CD14-positive monocyte (primary cell): ENCODE measurements at regions not wholly inside any gene's neighbourhood (a gene's known extent, or its start where the extent isn't known, plus 50 kb on each side); places are given as distances from the start of the nearest gene placed in this dataset.

ENCODE experiments used
- DNase-seq, 3 donors: peaks; one replicate each; pipeline ENCODE4 v3.0.0-alpha.2; 2011 to 2022
- H2AFZ ChIP-seq: 2 replicates; pipeline ENCODE4 v1.6.0; 2012; ENCODE audit warnings: mild to moderate bottlenecking, low read depth, low read length, inconsistent platforms; ENCODE audit not compliant: insufficient read depth, poor library complexity, severe bottlenecking
- H3K27ac ChIP-seq, 2 donors: 1 replicate in 1 of 2; 2 replicates in 1 of 2; pipeline ENCODE4 v1.5.1; 2012 to 2013; ENCODE audit warnings: low read length in 2 of 2, control low read depth in 1 of 2, inconsistent platforms in 1 of 2, low read depth in 1 of 2, mild to moderate bottlenecking in 1 of 2
- H3K27me3 ChIP-seq, 2 donors: one replicate each; pipeline versions ENCODE4 v1.6.0 to v1.6.1; 2011 to 2013; ENCODE audit warnings: low read length in 2 of 2; ENCODE audit not compliant: control insufficient read depth in 2 of 2, insufficient read depth in 2 of 2
- H3K36me3 ChIP-seq, 2 donors: replicated peaks in 1 of 2; 1 replicate in 1 of 2; 2 replicates in 1 of 2; pipeline versions ENCODE4 v1.5.1 to v1.6.1; 2012 to 2013; ENCODE audit warnings: low read length in 2 of 2, control low read depth in 1 of 2, inconsistent platforms in 1 of 2, mild to moderate bottlenecking in 1 of 2; ENCODE audit not compliant: insufficient read depth in 2 of 2, control insufficient read depth in 1 of 2
- H3K4me1 ChIP-seq, 2 donors: 1 replicate in 1 of 2; 2 replicates in 1 of 2; pipeline versions ENCODE4 v1.5.1 to v1.6.1; 2012 to 2013; ENCODE audit warnings: low read length in 2 of 2, control low read depth in 1 of 2, inconsistent platforms in 1 of 2, mild to moderate bottlenecking in 1 of 2, moderate library complexity in 1 of 2; ENCODE audit not compliant: insufficient read depth in 2 of 2, control insufficient read depth in 1 of 2
- H3K4me2 ChIP-seq: replicated peaks from 2 replicates; pipeline ENCODE3; 2012; ENCODE audit warnings: low read length, moderate library complexity, mild to moderate bottlenecking; ENCODE audit not compliant: poor library complexity, severe bottlenecking; ENCODE audit errors: extremely low read depth
- H3K4me3 ChIP-seq, 3 experiments: fragments of 200-600 bp in 1 of 3; sonication (generic) in 1 of 3; replicated peaks in 1 of 3; 1 replicate in 2 of 3; 2 replicates in 1 of 3; pipeline ENCODE4 v1.5.1; 2011 to 2013; ENCODE audit warnings: low read length in 3 of 3, mild to moderate bottlenecking in 3 of 3, control low read depth in 2 of 3, low read depth in 2 of 3, inconsistent platforms in 1 of 3, moderate library complexity in 1 of 3
- H3K79me2 ChIP-seq: 2 replicates; pipeline ENCODE4 v1.6.0; 2012; ENCODE audit warnings: mild to moderate bottlenecking, control low read depth, inconsistent platforms, low read length, moderate library complexity; ENCODE audit not compliant: insufficient read depth
- H3K9ac ChIP-seq: 2 replicates; pipeline ENCODE4 v1.6.0; 2017; ENCODE audit warnings: low read length, mild to moderate bottlenecking; ENCODE audit not compliant: insufficient read depth, poor library complexity, severe bottlenecking
- H3K9me3 ChIP-seq, 2 donors: replicated peaks in 1 of 2; 1 replicate in 1 of 2; 2 replicates in 1 of 2; pipeline versions ENCODE4 v1.5.1 to v1.6.1; 2012 to 2013; ENCODE audit warnings: low read length in 2 of 2, control low read depth in 1 of 2; ENCODE audit not compliant: control insufficient read depth in 1 of 2, insufficient read depth in 1 of 2
- H4K20me1 ChIP-seq: 2 replicates; pipeline ENCODE4 v1.6.0; 2012; ENCODE audit warnings: mild to moderate bottlenecking, low read length, control low read depth, moderate library complexity; ENCODE audit not compliant: insufficient read depth
- H3K27ac Mint-ChIP-seq, 7 donors: one replicate each; pipeline ENCODE4 v1.8.0; 2020; ENCODE audit warnings: mild to moderate bottlenecking in 7 of 7, mixed read lengths in 7 of 7, moderate library complexity in 6 of 7, inconsistent platforms in 2 of 7
- H3K27me3 Mint-ChIP-seq, 3 donors: one replicate each; pipeline ENCODE4 v1.8.0; 2021 to 2022; ENCODE audit warnings: low read depth in 3 of 3, mild to moderate bottlenecking in 3 of 3, mixed read lengths in 3 of 3, moderate library complexity in 3 of 3, inconsistent platforms in 1 of 3
- H3K36me3 Mint-ChIP-seq, 2 donors: one replicate each; pipeline ENCODE4 v1.8.0; 2020; ENCODE audit warnings: mixed read lengths in 2 of 2, inconsistent platforms in 1 of 2, mild to moderate bottlenecking in 1 of 2
- H3K4me1 Mint-ChIP-seq: one replicate; pipeline ENCODE4 v1.8.0; 2020; ENCODE audit warnings: mild to moderate bottlenecking, mixed read lengths
- H3K4me3 Mint-ChIP-seq, 2 donors: one replicate each; pipeline ENCODE4 v1.8.0; 2020; ENCODE audit warnings: mild to moderate bottlenecking in 2 of 2, mixed read lengths in 2 of 2, moderate library complexity in 1 of 2
- H3K9me3 Mint-ChIP-seq, 7 donors: one replicate each; pipeline ENCODE4 v1.8.0; 2020 to 2022; ENCODE audit warnings: mixed read lengths in 7 of 7, mild to moderate bottlenecking in 6 of 7, moderate library complexity in 6 of 7, inconsistent platforms in 2 of 7
- CTCF ChIP-seq: fragments of 200-600 bp; IDR thresholded peaks from one replicate; pipeline ENCODE4 v1.8.0; 2022; ENCODE audit warnings: antibody characterized with exemption, mild to moderate bottlenecking
- WGBS: methylation state at CpG from one replicate; pipeline ENCODE4 v1.1.5; 2013; ENCODE audit warnings: missing lambda C conversion rate; ENCODE audit not compliant: insufficient coverage; 5-methylcytosine and 5-hydroxymethylcytosine counted together
- intact Hi-C, 2 donors: fragments of 100-400 bp; cut with micrococcal nuclease; formaldehyde crosslinking; loops; one replicate each; pipeline versions ENCODE4 v1.15.0 to v1.15.1; 2023

GRCh38 chrX:138011468-138011867 is 445.5 kb downstream of the ZIC3 start:
- H3K79me2 ChIP-seq = no peaks in the 10 kb centered on the region
- H3K27ac Mint-ChIP-seq = no peak overlapping the region
- no peaks in the 10 kb centered on the region for H3K36me3 Mint-ChIP-seq
- intact Hi-C loops = no loop called here
- H3K4me2 ChIP-seq = no peak overlapping the region
- H2AFZ ChIP-seq = no peak overlapping the region
- H3K4me3 ChIP-seq = no peak overlapping the region
- peaks cover 0 to 4% (median 0%) of the 10 kb centered on the region in 7 donors for H3K9me3 Mint-ChIP-seq
- DNase-seq = no peak
- H3K4me1 ChIP-seq = no peaks in the 10 kb centered on the region
- no peak for TF ChIP-seq CTCF
- no peaks in the 10 kb centered on the region for H4K20me1 ChIP-seq
- 60% methylated on average over 1 of the region's 2 CpGs for WGBS
- H3K4me1 Mint-ChIP-seq = no peaks in the 10 kb centered on the region
- H3K27me3 Mint-ChIP-seq = peaks cover 2 to 3% (median 2%) of the 10 kb centered on the region in 3 donors
- H3K9ac ChIP-seq = no peak overlapping the region
- H3K27me3 ChIP-seq = no peaks in the 10 kb centered on the region
- no peaks in the 10 kb centered on the region for H3K9me3 ChIP-seq
- no peak overlapping the region for H3K27ac ChIP-seq
- no peaks in the 10 kb centered on the region for H3K36me3 ChIP-seq
- H3K4me3 Mint-ChIP-seq = no peak overlapping the region

DNA sequence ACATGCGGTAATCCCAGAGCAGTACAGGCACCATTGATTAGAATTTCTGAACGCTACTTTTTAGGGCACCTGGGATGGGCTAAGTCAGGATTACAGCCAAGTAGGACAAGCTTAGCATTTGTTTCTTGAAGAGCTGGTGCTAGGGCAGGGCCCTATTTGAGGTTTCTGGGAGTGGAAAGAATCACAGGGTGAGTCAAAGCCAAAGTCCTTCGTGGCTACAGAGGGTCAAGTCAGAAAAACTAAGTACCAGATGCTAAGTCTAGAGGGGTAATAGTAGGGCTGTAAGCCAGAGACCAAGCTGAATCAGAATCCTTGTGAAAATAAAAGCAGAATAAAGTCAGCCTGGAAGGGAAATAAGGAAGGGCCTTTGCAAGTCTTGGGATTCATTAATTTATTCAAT is 448.6 kb downstream of the ZIC3 start:
- Histone ChIP-seq H3K4me1 (no peaks in the 10 kb centered on the region), H4K20me1 (no peaks in the 10 kb centered on the region), H2AFZ (no peak overlapping the region), H3K4me3 (no peak overlapping the region), H3K79me2 (no peaks in the 10 kb centered on the region), H3K9ac (no peak overlapping the region), H3K36me3 (no peaks in the 10 kb centered on the region), H3K27me3 (no peaks in the 10 kb centered on the region), H3K9me3 (no peaks in the 10 kb centered on the region), H3K27ac (no peak overlapping the region), H3K4me2 (no peak overlapping the region)
- H3K27ac Mint-ChIP-seq = no peak overlapping the region
- intact Hi-C loops = no loop called here
- no peak for DNase-seq
- WGBS = 55% methylated on average over 2 of the region's 3 CpGs
- H3K36me3 Mint-ChIP-seq = no peaks in the 10 kb centered on the region
- no peaks in the 10 kb centered on the region for H3K4me1 Mint-ChIP-seq
- no peak overlapping the region for H3K4me3 Mint-ChIP-seq
- TF ChIP-seq CTCF = no peak
- H3K27me3 Mint-ChIP-seq = peaks cover 2 to 3% (median 2%) of the 10 kb centered on the region in 3 donors
- H3K9me3 Mint-ChIP-seq = peaks cover 0 to 2% (median 0%) of the 10 kb centered on the region in 7 donors
